HCEC 1CT (cell line): ENCODE measurements at regions not wholly inside any gene's neighbourhood (a gene's known extent, or its start where the extent isn't known, plus 50 kb on each side); places are given as distances from the start of the nearest gene placed in this dataset.

Experiments used
- DNase-seq: peaks from one replicate; pipeline ENCODE4 v3.0.0-alpha.2; 2017

DNA sequence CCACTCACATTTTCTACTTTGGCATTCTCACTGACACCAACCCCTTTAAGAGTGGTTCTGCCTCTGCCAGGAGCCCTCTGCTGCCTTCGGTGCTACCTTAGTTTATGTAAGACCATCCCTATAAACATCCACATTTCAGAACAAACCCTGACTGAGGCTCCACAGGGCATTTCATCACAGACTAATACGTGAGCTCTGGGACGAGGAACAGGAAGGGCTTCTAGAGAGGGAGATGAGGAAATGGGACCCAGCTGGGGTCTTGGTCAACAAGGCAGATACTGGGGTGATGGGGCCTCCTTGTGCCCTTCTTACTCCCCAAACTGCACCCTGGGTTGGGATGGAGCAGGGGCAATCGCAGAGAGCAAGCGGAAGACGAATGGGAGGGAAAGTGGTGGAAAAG is 86.5 kb upstream of the FYN start:
- no peak for DNase-seq

DNA sequence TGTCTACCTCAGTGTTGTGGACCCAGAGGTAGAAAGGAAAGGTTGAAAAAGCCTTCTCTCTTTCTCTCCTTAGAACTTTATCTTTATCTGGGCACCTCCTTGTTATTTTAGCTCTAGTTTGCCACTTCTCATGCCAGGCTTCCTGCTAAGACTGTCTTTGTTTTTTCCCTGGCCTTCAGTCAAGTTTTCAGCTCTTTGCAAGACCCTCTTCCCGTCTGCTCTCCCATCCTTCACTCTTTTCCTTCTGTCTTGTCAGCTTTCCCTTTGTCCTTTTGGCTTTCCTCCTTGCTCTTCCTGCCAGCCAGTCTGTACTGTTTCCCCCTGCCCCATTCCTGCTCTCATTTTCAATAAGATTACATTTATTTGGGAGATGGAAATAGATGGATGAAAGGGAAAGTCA is 86.8 kb upstream of the CCN6 start:
- no peak for DNase-seq

DNA sequence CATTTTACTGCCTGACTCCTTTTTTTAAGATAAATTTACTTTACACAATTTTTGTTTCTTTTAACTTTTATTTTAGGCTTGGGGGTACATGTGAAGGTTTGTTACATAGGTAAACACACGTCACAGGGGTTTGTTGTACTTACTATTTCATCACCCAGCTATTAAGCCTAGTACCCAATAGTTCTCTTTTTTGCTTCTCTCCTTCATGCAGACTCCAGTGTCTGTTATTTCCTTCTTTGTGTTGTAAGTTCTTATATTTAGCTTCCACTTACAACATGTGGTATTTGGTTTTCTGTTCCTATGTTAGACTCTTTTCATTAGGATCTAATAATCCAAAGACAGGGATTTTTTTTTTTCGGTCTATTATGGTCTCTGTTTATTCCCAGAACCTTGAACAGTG is 83.5 kb upstream of the CCN6 start:
- no peak for DNase-seq

DNA sequence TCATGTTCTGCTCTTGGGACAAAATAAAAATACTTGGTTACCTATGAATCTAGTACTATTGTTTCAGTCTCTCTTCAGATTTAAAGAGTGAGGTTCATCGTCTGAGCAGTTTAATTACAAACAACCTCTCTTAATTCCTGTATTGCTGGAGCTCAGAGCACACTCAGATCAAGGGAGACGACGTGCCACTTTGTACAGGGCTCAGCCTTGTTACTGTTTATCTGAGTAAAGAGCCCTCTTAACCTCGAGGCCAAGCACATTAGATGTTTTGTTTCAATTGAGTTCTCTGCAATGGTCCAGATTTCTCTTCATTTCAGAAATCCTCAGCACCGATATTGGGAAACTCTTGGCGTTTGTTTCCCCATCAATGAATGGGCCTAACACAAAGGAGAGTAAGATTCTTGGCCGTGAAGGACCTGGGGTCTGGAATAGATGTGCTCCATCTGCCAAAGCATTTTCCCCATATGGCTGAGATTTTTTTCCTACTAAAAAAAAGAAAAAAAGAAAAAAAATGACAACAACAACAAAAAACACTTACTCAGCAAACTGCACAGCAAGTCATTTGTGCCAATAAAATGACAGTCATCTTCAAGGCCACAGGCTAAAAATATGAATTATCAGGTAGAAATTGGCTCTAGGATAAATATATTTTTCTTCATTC is 82.6 kb upstream of the CCN6 start:
- no peak for DNase-seq

DNA sequence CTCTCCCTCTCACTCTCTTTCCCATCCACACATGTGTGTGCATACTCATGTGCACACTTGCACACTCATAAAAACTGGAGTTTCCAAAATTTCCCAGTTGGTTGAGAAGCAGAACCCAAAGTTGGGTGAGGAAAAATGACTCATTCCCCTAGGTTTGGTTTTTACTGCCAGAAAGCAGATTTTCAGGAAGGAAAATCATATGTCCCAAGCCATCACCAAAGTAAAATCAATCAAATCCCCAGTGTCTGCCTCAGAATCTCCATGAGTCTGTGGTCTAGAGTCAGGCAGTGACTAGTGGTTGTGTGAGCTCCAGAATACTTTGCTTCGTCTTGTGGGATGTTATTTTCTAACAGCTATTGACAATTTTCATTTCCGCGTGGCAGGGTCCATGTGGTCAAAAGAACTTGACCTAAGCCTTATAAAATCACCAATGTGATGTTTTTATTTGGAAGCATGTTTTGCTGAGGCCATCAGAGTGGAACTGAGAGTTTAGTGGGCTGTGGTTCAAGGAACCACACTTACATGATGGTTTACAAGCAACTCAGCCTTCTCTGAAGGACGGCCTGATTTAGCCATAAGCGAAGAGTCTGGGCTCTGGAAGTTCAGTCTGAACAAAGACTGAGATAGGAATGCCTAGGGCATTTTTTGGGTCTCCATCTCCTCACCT is 81.9 kb upstream of the CCN6 start:
- DNase-seq: peak; percentile 27

DNA sequence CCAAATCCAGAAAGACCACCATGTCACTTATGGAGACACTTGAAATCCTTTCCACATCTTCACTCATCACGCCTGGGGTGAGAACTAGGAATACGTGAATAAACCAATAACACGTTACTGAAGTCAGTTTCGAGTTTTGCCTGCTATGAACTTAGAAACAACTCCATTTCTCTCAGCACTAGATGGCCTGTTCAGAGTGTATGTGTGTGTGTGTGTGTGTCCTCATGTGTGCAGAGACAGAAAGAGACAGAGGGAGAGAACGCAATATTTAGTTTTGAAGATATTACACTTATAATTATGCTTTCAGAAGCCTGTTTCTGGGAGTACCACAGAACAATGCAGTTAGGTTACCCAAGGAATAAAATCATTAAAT is 81.2 kb upstream of the CCN6 start:
- peak; percentile 9 for DNase-seq

DNA sequence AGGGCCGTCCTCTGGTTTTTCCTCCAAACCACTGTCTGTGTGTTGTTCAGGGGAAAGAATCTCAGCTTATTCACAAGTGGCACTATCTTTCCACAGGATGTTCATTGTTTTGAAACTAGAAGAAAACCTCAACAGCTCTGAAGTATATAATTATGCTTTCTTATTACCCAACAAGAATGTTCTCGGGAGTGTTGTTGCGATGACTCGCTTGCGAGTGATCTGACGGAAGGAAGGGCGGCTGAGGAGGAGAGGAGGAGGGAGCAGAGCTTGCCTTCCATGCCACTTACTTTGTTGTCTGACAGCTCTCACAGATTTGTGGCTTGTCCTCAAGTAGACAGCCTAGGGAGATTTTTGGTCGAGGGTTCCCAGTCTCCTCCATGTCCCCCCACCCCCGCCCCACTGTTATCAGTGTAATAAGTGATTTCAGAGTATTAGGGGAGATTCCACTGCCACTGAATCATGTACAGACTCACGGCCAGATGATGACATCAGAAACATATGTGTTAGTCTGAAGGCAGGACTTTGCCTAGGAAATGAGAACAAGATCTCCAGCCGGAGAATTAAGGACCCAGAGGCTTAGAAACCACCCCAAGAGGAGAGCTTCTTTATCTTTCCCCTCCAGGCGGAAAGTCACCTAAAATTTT is 80.7 kb upstream of the CCN6 start:
- DNase-seq: peak; percentile 94

DNA sequence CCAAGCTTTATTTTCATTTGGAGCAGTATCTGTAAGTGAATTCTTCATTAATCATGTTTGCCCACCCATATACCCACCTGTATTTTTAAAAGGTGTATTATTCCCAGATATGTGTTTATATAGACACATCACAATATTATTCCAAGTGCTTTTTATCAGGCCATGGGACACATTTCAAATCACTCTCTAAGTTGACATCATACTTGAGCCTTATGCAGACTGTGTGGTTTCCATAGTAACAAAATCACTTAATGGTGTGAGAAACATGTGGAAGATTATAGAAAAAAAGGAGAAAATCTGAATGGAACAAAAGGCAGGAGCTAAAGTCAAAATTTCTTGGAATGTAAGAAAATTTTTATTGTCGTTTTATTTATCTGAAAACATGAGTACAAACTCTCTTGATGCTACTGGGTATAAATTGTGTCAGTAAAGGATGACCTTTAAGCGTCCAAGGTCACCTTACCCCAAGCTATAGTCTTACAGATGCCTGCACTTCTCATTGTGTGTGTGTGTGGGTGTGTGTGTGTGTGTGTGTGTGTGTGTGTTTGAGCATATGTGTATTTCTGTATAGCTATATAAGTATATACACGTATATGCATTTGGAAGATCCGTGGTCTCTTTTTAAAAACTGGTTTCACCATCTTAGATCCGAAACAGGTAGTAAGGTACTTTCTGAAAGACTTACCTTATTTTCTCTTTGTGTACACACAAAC is 79.8 kb upstream of the CCN6 start:
- peak; percentile 58 for DNase-seq

DNA sequence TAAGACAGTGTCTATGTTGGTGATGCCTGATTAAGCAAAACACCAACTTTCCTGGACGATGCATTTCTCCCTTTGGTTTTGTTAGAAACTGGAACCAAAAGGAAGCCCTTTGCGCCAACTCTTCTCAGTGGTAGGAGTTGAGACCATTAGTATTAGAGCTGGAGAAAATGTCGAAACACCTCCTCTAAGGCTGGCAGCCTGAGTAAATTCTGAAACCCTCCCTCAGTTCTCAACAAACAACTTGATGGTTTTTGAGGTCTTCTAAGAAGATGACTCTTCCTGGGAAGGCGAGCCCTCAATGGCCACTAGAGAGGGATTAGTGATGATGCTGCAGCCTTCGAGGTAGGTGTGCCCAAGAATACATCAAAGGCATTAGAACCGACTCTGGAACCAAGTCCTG is 78.4 kb upstream of the CCN6 start:
- no peak for DNase-seq

DNA sequence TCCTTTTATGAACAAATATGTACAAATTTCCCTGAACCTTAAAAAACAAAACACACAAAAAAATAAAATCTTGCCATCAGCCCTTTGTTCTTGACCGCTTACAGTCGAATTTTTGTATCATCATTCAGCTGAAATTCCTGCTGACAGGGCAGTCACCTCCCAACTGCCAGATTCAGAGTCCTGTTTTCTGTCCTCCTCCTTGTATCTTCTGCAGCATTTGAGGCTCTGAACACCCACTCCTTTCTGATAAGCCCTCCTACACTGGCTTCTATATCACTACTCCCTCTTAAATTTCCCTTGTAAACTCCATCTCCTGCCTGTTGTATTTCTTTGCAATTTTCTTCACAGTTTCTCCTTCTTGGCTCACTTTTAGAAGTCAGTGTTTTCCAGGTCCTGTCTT is 77.8 kb upstream of the CCN6 start:
- no peak for DNase-seq

DNA sequence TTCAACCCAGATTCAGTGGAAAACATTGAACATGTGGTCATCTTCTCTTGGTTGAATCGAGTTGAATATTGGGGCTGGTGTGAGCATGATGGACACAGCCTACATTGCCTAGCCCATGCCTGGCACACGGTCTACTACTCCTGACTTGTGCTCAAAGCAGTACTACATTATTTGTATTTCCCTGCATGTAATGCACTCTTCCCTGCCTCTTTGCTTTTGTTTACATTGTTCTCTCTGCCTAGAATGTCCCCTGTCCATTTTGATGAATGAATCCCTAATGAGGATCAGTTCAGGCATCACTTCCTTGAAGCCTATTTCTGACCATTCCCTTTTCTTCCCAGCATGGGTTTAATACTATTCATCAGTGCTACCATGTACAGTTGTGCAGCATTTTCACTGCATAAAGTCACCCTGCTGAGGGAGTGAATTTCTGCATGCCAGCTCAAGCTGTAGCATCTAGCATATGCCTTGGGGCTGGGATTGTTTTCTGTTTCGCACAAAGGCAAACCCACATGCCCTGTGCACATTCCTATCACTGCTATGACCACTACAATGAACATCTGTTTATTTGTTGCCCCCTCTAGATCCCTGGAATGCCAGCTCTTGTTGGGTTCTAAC is 75.3 kb upstream of the CCN6 start:
- no peak for DNase-seq

DNA sequence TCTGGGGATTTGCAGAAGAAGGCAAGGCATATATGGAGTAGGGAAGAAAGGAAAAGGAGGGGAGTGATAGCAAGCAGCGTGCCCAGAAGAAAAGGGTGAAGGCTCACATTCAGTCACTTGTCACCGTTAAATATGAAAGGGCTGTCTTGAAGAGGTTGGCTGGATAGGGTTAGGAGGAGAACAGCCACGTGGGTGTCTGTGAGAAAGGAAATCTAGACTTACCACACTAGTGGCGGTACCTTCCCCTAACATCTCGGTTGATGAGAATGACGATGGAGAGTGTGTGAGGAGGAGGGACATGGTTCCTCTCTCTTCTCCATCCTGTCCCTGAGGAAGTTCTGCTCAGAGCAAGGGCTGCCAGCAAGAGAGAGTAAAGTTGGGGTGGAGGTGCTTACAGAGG is 74.3 kb upstream of the CCN6 start:
- DNase-seq: no peak

DNA sequence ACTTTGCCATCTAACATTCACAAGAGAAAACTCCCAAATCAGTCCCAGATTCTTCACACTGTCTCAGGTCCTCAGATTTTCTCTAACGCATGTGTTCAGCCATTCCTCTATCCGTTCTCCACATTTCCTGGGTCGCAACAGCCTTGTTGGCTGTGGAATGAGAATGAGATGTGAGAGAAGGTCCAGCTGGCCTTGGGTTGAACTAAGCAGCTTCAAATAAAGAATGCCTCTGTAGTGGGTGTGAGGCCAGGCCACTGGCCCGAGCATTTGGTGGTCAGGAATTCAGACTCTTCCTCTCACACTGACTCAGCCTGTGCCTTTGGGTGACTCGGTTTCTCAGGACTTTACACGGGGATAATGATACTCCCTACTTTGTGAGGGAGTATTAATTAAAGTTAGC is 73.8 kb upstream of the CCN6 start:
- peak; percentile 50 for DNase-seq

DNA sequence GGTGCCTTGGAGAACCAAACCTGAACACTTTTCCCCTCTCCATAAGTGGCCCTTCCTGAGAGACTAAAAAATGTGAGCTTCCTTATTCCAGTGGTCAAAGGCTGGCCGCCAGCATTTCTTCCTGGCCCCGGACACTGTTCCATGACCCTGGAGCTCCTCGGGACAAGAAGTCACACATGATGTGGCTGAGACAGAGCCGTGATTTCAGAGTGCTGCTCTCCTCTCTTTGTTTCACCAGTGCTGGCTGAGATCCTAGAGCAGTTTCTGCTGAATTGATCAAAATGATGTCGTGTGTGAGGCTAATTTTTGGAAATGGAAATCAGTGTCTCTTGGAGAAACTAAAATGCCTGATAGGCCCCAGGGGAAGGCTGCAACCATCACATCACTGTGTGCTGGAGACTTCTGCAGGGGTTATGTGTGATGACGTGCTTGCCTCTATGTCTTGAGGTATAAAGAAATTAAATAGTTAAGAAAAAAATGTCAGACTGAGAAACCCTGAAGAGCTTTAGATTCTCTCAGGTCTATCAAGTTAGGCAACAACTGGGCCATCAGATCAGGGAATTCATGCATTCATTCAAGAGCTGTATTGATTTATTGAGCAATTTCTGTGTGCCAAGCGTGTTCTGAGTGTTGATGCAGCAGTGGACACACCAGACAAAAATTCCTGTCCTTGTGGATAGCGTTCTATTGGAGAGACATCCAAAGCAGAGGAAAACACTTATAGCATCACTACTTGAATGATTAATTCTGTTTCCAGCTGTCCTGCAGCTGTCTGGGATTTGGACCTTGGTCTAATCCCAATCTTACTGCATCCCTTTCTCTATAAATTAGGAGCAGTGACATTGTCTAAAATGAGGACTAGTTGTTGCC is 72.7 kb upstream of the CCN6 start:
- peak; percentile 69 for DNase-seq

DNA sequence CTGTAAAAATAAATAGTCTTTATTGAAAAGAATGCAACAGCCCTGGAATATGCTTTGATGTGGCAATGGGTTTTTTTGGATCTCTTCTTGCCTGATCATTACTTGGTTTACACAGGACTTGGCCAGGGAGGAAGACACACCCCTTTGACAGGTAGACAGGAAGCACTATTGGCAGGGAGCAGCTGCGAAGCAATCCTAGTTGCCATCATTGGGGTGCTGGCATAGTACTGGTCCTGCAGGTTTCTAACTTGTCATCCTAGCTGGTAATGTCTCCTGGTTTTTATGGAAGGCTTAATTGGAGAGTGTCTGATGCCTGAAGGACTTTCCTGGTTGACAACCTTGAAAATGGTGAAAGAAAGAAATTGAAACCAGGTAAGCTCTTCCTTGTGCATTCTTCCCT is 71.2 kb upstream of the CCN6 start:
- DNase-seq: no peak

DNA sequence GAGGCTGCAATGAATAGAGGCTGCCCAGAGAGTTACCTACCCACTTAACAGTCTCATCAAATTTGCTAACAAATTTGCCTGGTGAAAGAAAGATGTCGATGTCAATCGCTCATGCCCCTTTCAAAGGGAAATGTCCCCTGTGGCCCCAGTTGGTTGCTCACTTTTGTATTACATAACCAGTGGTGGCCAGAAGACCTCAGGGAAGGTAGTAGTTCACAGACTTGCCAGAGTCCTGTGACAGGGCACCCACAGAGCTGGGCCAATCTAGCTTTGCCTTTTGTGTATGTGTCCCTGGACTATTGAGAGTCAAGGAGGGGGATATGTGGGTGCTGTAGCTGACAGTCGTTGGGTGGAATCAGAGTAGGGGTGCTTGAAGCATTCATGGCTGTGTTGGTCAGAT is 70.7 kb upstream of the CCN6 start:
- no peak for DNase-seq

DNA sequence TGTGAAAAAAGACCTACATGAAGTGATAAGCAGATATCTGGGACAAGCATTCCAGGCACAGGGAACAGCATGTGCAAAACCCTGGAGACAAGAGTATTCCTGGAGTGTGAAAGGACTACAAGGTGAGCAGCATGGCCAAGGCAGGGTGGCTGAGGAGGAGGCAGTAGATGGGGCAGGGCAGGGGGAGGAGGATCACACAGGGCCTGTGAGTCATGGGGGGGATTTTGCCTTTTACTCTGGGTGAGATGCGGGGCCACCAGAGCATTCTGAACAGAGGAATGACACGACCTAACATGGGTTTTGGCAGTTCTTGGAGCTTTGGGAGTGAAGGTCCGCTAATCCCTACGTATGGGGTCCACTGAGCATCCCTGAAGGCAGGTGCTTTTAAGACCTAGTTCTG is 69.8 kb upstream of the CCN6 start:
- no peak for DNase-seq

DNA sequence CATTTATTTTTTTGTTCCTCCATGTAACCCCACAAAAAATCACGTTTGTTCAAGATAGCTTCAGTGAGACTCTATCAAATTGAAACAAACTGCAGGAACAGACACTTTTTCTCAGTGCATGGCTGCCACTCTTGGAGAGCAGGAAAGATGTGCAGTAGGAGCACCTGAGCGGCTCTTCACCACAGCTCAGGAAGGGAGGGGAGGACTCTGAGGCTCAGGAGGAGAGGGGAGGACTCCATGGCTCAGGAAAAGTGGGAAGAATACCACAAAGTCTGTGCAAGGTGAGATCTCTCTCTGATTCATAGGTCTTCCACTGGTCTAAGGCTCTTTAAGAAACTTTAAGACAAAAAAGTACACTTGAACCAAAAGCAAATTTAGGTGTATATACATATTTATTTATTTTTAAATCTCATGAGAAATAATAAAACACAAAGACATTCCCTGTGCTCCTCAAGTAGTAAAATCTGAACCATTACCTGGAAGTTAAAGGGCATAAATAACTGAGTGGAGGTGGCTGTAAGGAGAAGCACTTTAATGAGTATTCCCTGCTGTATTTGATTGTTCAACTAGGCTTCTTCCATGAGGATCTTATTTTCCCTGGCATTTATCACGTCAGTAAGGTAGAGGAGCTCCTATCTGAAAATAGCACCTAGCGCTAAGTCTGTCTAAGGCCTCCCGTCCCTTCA is 69.2 kb upstream of the CCN6 start:
- DNase-seq: no peak

DNA sequence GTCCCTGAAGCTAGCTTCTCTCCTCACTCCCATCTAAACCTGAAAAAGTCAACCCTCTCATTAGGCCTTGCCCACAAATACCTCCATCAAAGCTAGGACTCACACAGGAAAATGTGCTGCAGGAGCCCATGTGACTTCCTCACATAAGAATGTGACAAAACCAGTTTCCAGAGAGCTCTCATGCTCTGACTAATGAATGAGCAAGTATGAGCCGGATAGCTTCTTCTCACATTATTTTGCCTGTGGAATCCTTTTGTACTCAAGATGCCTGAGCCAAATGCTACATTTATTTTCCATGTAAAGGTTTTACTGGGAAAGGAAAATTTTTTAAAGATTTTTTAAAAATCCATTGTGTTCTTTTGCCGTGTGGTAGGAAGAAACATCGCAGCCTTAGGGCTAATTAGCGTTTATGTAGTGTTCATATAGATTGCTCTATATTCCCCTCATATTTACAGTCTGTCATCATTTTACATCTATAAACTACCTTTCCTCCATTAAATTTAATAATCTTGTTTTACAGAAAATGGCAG is 68.6 kb upstream of the CCN6 start:
- peak; percentile 95 for DNase-seq

DNA sequence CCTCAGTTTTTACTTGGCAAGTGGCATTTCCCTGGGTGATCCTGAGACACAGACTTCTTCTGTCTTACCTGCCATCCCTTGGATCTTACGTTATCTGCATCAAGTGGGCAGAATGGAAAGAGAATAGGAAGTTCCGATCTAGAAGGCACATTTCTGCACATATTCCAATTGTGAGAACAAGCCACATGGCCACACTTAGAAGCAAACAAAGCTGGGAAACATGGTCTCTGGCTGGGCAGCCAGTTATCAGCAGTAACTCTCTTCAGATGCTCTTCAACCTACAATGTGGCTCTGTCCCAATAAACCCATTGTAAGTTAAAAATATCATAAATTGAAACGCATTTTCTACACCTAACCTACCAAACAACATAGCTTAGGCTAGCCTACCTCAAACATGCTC is 67.3 kb upstream of the CCN6 start:
- DNase-seq: no peak

DNA sequence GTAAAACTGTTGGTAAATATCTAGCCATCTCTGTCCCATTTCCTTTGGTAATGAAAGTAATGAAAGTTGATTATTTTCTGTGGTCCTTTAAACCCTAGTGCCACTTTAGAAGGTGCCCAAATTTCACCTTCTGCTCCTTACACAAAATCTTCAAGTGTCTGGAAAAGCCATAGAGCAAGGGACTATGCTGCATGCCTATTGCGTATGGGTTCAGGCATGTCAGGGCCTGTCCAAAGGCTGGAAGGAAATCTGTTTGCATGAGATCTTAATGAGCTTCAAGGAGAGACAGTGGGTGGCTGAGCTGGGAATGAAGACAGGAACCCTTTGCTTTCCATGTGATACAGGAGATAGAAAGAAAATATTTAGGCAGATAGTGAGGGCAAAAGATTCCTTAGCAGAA is 66.6 kb upstream of the CCN6 start:
- DNase-seq: no peak

DNA sequence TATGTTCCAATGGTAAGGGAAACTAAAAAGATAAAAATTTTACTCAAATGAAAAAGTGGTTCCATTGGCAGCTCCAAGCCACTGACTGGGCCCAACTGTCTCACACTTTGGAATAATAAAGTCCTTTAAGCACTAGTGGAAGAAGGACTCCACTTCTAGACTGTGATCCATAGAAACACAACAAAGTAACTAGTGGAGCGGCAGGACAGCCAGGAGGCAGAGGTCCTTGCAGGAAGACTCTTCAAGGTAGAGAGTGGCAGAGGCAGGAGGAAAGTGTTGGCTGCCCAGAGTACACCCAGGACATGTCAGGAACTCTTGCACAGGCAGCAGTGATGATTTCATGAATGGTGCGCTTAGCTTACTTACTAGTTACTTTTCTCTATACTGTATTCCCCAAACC is 65.0 kb upstream of the CCN6 start:
- no peak for DNase-seq
